Heart left ventricle (tissue), 16 donors: ENCODE measurements at regions not wholly inside any gene's neighbourhood (a gene's known extent, or its start where the extent isn't known, plus 50 kb on each side); places are given as distances from the start of the nearest gene placed in this dataset.
"Not testable (repeated sequence)": the region's sequence is repeated elsewhere in the genome, so short reads cannot be mapped to it uniquely, and the experiment has no call there.

Source experiments
- ATAC-seq, 4 donors: fragments of 200-7000 bp; cut with Tn5 transposase; one replicate each; pipeline ENCODE4 v1.9.1; 2020 to 2022; ENCODE audit warnings: moderate library complexity in 4 of 4, mild to moderate bottlenecking in 3 of 4, moderate number of reproducible peaks in 1 of 4
- DNase-seq, 5 donors: peaks; one replicate each; pipeline ENCODE4 v3.0.0-alpha.2; 2020
- H3K27ac ChIP-seq, 12 donors: fragments of 200-600 bp; sonication (generic) in 4 of 12; one replicate each; pipeline versions ENCODE4 v1.5.0 to v1.8.0; 2016 to 2022; ENCODE audit warnings: mild to moderate bottlenecking in 2 of 12
- H3K27me3 ChIP-seq, 9 donors: fragments of 200-600 bp; sonication (generic) in 2 of 9; one replicate each; pipeline versions ENCODE4 v1.5.1 to v1.8.0; 2016 to 2022; ENCODE audit warnings: mild to moderate bottlenecking in 3 of 9
- H3K36me3 ChIP-seq, 9 donors: fragments of 200-600 bp; sonication (generic) in 2 of 9; one replicate each; pipeline versions ENCODE4 v1.5.0 to v1.8.0; 2018 to 2022; ENCODE audit warnings: mild to moderate bottlenecking in 2 of 9
- H3K4me1 ChIP-seq, 12 donors: fragments of 200-600 bp; sonication (generic) in 4 of 12; one replicate each; pipeline versions ENCODE4 v1.5.0 to v1.8.0; 2016 to 2022; ENCODE audit warnings: mild to moderate bottlenecking in 3 of 12
- H3K4me3 ChIP-seq, 12 donors: fragments of 200-600 bp; sonication (generic) in 4 of 12; one replicate each; pipeline versions ENCODE4 v1.5.0 to v1.8.0; 2017 to 2022; ENCODE audit warnings: mild to moderate bottlenecking in 9 of 12, moderate library complexity in 4 of 12
- H3K9me3 ChIP-seq, 12 donors: fragments of 200-600 bp; sonication (generic) in 4 of 12; one replicate each; pipeline versions ENCODE4 v1.5.0 to v1.8.0; 2016 to 2022; ENCODE audit warnings: mild to moderate bottlenecking in 1 of 12
- CTCF ChIP-seq, 12 donors: fragments of 200-600 bp; sonication (generic) in 4 of 12; IDR thresholded peaks; one replicate each; pipeline versions ENCODE4 v1.5.0 to v1.8.0; 2018 to 2022; ENCODE audit warnings: antibody characterized with exemption in 12 of 12, mild to moderate bottlenecking in 5 of 12
- POLR2A ChIP-seq, 2 donors: fragments of 450-650 bp; IDR thresholded peaks; one replicate each; pipeline ENCODE4 v1.6.1; 2017; ENCODE audit warnings: antibody characterized with exemption in 2 of 2, mild to moderate bottlenecking in 2 of 2, moderate library complexity in 2 of 2
- WGBS, 4 donors: extraction: QIAGEN DNeasy Blood & Tissue Kit in 2 of 4; methylation state at CpG; one replicate each; pipeline versions ENCODE4 v1.1.5 to v1.1.7; 2013 to 2018; 5-methylcytosine and 5-hydroxymethylcytosine counted together
- intact Hi-C, 10 donors: fragments of 100-400 bp; cut with DNase I; formaldehyde crosslinking; loops; one replicate each; pipeline versions ENCODE4 v1.11.1 to v1.14.2; 2022
- donor health status: ischemic (EF 13 %, LVEDD 7.1; RV severe dilation, severe dysfunction).
- donor health status: healthy with polysubstance abuse.
- donor health status: DM: no; HTN: yes; CAD: no.
- donor health status: DM: no; HTN: no; CAD: no.
- donor health status: ischemic (EF 25% LVEDD 6.9; RV normal size, moderate dysfunction).
- donor health status: ischemic (EF 25% LVEDD 5.7; RV mildly dilated, moderate dysfunction).
- donor health status: healthy.
- donor health status: DM: yes; HTN: yes; CAD: no.
- donor health status: ischemic (EF 35%, LVEDD 5.7; RV mildly dilated, moderate dysfunction).
- donor health status: nonischemic (EF 11% LVEDD 7.7; RV severe dilation, severe dysfunction).
- donor health status: DM: yes; HTN: yes; CAD: no.
- donor health status: PGD.
- donor health status: ischemic (EF 29% LVEDD 5.4; RV normal size, mild dysfunction).
- donor health status: nonischemic (EF 23%, LVEDD 6.1; RV moderate dilation, normal function).

- intact Hi-C loops = no loop called here
- Histone ChIP-seq H3K36me3 (no peaks in the 10 kb centered on the region), H3K27ac (no peak overlapping the region), H3K27me3 (no peaks in the 10 kb centered on the region), H3K4me3 (no peak overlapping the region), H3K4me1 (no peaks in the 10 kb centered on the region), H3K9me3 (no peaks in the 10 kb centered on the region)
- no peak for TF ChIP-seq CTCF (IDR thresholded peaks at IDR 0.05)
- no peak for TF ChIP-seq POLR2A (IDR thresholded peaks at IDR 0.05)
- 81 to 91% (median 86%) methylated on average over 2 of the region's 2 CpGs for WGBS, 4 donors
- no peak for DNase-seq
- no peak for ATAC-seq
Measured at GRCh38 chr5:163321511-163321910, 115.9 kb upstream of the CCNG1 start.

DNA sequence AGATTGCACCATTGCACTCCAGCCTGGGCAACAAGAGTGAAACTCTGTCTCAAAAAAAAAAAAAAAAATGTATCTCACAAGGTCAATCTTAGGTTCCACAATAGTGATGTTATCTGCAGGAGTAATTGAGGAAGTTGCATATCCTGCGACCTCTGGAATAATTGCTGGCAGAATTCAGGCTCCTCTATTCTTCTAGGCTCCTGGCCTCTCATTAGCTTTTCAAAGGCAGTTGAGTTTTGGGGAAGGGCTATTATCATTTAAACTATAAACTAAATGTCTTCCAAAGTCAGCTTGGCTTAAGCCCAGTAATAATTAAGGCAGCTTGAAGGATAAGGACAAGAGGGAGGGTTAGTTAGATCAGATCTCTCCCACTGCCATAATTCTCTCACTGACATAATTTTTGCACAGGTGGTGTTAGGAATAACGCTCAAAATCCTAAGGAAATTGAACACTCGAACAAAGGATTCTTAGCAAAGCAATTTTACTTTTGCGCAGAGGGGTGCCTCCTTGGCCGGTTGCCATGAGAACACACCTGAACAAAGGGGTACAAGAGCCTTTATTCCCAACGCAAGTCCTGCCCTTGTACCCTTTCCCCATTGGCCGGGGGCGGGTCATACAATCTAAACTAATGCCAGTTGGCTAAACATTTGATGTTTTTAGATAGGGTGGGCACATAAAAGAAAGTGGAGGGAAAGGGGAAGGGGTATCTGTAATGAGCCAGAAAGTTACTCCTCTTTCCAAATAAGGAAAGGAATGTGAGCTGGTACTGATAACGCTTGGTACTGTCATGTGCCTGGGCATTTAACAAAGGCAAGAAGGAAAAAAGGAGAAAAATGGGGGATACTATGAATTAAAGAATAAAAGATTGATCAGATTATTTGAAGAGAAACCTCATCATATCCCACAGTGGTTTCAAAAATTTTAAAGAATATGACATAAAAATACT lies 106.4 kb upstream of the CCNG1 start:
- 65 to 71% (median 67%) methylated on average over 9 of the region's 9 CpGs for WGBS, 4 donors
- TF ChIP-seq CTCF (IDR thresholded peaks at IDR 0.05) (no peak), POLR2A (IDR thresholded peaks at IDR 0.05) (no peak)
- DNase-seq = no peak

DNA sequence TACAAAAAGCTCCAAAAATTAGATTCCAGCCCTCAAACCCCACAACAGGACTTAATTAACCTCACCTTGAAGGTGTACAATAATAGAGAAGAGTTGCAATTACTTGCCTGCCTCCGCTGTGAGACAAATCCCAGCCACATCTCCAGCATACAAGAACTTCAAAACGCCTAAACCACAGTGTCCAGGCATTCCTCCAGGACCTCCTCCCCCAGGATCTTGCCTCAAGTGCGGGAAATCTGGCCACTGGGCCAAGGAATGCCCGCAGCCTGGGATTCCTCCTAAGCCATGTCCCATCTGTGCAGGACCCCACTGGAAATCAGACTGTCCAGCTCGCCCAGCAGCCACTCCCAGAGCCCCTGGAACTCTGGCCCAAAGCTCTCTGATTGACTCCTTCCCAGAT lies 101.3 kb upstream of the CCNG1 start:
- H3K9me3 ChIP-seq, H3K4me1 ChIP-seq, H3K27me3 ChIP-seq, H3K36me3 ChIP-seq, H3K27ac ChIP-seq, H3K4me3 ChIP-seq, DNase-seq, ATAC-seq, intact Hi-C loops: not testable (repeated sequence)
- WGBS, 4 donors = 61 to 74% (median 70%) methylated on average over 5 of the region's 5 CpGs

More for the DNA sequence above, 106.4 kb upstream of the CCNG1 start:
- H3K4me3 ChIP-seq = no peak overlapping the region
- no peaks in the 10 kb centered on the region for H3K27me3 ChIP-seq
- no peak for ATAC-seq
- no peaks in the 10 kb centered on the region for H3K4me1 ChIP-seq
- intact Hi-C loops = no loop called here
- no peaks in the 10 kb centered on the region for H3K9me3 ChIP-seq
- H3K27ac ChIP-seq = no peak overlapping the region
- H3K36me3 ChIP-seq = no peaks in the 10 kb centered on the region

- Histone ChIP-seq H3K36me3 (no peaks in the 10 kb centered on the region), H3K9me3 (no peaks in the 10 kb centered on the region), H3K27ac (no peak overlapping the region), H3K4me1 (no peaks in the 10 kb centered on the region), H3K27me3 (no peaks in the 10 kb centered on the region), H3K4me3 (no peak overlapping the region)
- TF ChIP-seq POLR2A (IDR thresholded peaks at IDR 0.05) (no peak), CTCF (IDR thresholded peaks at IDR 0.05) (no peak)
- DNase-seq (no peak), ATAC-seq (no peak)
- WGBS, 4 donors = 51 to 59% (median 56%) methylated on average over 3 of the region's 3 CpGs
- intact Hi-C loops = no loop called here
Measured at GRCh38 chr5:163339148-163339547, 98.2 kb upstream of the CCNG1 start.

DNA sequence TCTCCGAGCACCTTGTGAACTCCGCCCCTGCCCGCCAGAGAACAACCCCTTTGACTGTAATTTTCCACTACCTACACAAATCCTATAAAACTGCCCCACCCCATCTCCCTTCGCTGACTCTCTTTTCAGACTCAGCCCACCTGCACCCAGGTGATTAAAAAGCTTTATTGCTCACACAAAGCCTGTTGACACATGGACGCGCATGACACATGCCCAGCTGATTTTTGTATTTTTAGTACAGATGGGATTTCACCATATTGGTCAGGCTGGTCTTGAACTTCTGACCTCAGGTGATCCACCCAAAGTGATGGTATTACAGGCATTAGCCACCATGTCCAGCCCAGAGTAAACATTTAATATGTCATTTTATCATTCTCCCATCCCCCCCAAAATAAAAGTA lies 97.0 kb upstream of the CCNG1 start:
- WGBS, 4 donors = 87 to 95% (median 90%) methylated on average over 6 of the region's 6 CpGs
- not testable (repeated sequence) for H3K4me1 ChIP-seq, ATAC-seq, DNase-seq, H3K36me3 ChIP-seq, H3K27ac ChIP-seq, H3K27me3 ChIP-seq, H3K4me3 ChIP-seq, H3K9me3 ChIP-seq
- intact Hi-C loops = loop anchor here in 2 of 10 donors (10.0 kb wide), 2 partner anchors 1126 to 1136 kb away; no protein-coding TSS in a partner anchor
